ENCODE measurements at regions not wholly inside any gene's neighbourhood (a gene's known extent, or its start where the extent isn't known, plus 50 kb on each side); places are given as distances from the start of the nearest gene placed in this dataset.

DNA sequence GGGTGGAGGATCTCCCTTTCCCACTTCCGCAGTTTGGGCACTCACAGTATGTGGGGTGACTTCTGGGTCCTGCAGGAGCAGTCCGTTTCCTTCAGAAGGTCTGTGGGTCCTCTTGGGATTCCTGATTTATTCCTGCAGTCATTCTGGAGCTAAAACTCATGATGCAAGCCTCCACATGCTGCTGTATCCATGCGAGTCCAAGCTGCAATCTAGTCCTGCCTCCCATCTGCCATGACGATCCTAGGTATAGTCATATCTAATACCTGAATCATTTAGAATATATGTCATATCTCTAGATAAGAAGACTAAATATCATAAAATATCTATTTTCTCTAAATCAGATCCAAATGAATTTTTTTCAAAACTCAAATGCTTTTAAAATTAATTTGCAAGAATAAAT, 103.4 kb upstream of the AHI1 start:
- no peaks in the 10 kb centered on the region for H3K4me1 ChIP-seq (ENCODE audit: control insufficient read depth in 4 of 4, insufficient read depth in 4 of 4, low read length in 3 of 4)
- 85% methylated on average over 4 of the region's 4 CpGs for whole genome bisulfite sequencing

DNA sequence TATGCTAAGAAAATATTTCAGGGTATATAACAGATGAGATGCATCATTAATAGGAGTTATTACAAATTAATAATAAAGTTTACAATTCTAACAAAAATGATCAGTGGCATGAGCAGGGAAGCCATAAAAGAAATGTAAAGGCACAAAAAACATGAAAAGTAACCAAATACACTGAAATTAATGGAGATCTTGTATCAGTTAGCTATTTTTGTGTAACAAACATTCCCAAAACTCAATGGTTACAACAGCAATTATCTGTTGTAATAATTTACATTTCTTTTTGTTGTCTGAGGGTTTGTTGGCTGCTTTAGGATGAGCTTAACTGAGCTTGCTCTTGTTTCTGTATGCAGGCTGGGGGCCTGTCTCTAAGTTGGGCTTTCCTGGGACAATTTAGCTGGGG, 104.3 kb upstream of the AHI1 start:
- Histone ChIP-seq H3K4me1 (ENCODE audit: control insufficient read depth in 4 of 4, insufficient read depth in 4 of 4, low read length in 3 of 4) (no peaks in the 10 kb centered on the region), H3K9ac (ENCODE audit: low read depth in 1 of 2, low read length in 2 of 2) (no peak overlapping the region), H3K27ac (ENCODE audit: low read depth in 1 of 2, low read length in 2 of 2) (no peak overlapping the region), H3K9me3 (ENCODE audit: control insufficient read depth in 4 of 4, low read length in 3 of 4) (no peaks in the 10 kb centered on the region), H3K27me3 (ENCODE audit: control insufficient read depth in 4 of 4, insufficient read depth in 4 of 4, low read length in 3 of 4) (no peaks in the 10 kb centered on the region), H3K36me3 (ENCODE audit: control insufficient read depth in 4 of 4, insufficient read depth in 3 of 4, low read depth in 1 of 4, low read length in 3 of 4) (no peaks in the 10 kb centered on the region), H3K4me3 (ENCODE audit: low read depth in 1 of 3, low read length in 3 of 3) (no peak overlapping the region)
- no peak for DNase-seq (ENCODE audit: low spot score)
- TF ChIP-seq FOXA2 (IDR thresholded peaks at IDR 0.05): no peak
- TF ChIP-seq, protein P1, sequence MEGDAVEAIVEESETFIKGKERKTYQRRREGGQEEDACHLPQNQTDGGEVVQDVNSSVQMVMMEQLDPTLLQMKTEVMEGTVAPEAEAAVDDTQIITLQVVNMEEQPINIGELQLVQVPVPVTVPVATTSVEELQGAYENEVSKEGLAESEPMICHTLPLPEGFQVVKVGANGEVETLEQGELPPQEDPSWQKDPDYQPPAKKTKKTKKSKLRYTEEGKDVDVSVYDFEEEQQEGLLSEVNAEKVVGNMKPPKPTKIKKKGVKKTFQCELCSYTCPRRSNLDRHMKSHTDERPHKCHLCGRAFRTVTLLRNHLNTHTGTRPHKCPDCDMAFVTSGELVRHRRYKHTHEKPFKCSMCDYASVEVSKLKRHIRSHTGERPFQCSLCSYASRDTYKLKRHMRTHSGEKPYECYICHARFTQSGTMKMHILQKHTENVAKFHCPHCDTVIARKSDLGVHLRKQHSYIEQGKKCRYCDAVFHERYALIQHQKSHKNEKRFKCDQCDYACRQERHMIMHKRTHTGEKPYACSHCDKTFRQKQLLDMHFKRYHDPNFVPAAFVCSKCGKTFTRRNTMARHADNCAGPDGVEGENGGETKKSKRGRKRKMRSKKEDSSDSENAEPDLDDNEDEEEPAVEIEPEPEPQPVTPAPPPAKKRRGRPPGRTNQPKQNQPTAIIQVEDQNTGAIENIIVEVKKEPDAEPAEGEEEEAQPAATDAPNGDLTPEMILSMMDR (IDR thresholded peaks at IDR 0.05; ENCODE audit: low read depth, low read length, missing input control): no peak
- TF ChIP-seq HNF4G (IDR thresholded peaks at IDR 0.05): no peak
- TF ChIP-seq HNF4A (conservative IDR thresholded peaks at IDR 0.05): no peak
- TF ChIP-seq YY1 (IDR thresholded peaks at IDR 0.05): no peak

More for the DNA sequence above, 103.4 kb upstream of the AHI1 start:
- Histone ChIP-seq H3K9ac (ENCODE audit: low read depth in 1 of 2, low read length in 2 of 2) (no peak overlapping the region), H3K36me3 (ENCODE audit: control insufficient read depth in 4 of 4, insufficient read depth in 3 of 4, low read depth in 1 of 4, low read length in 3 of 4) (no peaks in the 10 kb centered on the region), H3K4me3 (ENCODE audit: low read depth in 1 of 3, low read length in 3 of 3) (no peak overlapping the region), H3K27me3 (ENCODE audit: control insufficient read depth in 4 of 4, insufficient read depth in 4 of 4, low read length in 3 of 4) (no peaks in the 10 kb centered on the region), H3K27ac (ENCODE audit: low read depth in 1 of 2, low read length in 2 of 2) (no peak overlapping the region), H3K9me3 (ENCODE audit: control insufficient read depth in 4 of 4, low read length in 3 of 4) (no peaks in the 10 kb centered on the region)
- TF ChIP-seq RXRA (IDR thresholded peaks at IDR 0.05) (no peak), HNF4A (conservative IDR thresholded peaks at IDR 0.05) (no peak), EGR1 (IDR thresholded peaks at IDR 0.05; ENCODE audit: low read depth in 2 of 2) (no peak), YY1 (IDR thresholded peaks at IDR 0.05) (no peak)
- TF ChIP-seq, protein P2, sequence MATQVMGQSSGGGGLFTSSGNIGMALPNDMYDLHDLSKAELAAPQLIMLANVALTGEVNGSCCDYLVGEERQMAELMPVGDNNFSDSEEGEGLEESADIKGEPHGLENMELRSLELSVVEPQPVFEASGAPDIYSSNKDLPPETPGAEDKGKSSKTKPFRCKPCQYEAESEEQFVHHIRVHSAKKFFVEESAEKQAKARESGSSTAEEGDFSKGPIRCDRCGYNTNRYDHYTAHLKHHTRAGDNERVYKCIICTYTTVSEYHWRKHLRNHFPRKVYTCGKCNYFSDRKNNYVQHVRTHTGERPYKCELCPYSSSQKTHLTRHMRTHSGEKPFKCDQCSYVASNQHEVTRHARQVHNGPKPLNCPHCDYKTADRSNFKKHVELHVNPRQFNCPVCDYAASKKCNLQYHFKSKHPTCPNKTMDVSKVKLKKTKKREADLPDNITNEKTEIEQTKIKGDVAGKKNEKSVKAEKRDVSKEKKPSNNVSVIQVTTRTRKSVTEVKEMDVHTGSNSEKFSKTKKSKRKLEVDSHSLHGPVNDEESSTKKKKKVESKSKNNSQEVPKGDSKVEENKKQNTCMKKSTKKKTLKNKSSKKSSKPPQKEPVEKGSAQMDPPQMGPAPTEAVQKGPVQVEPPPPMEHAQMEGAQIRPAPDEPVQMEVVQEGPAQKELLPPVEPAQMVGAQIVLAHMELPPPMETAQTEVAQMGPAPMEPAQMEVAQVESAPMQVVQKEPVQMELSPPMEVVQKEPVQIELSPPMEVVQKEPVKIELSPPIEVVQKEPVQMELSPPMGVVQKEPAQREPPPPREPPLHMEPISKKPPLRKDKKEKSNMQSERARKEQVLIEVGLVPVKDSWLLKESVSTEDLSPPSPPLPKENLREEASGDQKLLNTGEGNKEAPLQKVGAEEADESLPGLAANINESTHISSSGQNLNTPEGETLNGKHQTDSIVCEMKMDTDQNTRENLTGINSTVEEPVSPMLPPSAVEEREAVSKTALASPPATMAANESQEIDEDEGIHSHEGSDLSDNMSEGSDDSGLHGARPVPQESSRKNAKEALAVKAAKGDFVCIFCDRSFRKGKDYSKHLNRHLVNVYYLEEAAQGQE (IDR thresholded peaks at IDR 0.05): no peak
- TF ChIP-seq, protein P1 (IDR thresholded peaks at IDR 0.05; ENCODE audit: low read depth, low read length, missing input control): no peak
- no peak for DNase-seq (ENCODE audit: low spot score)

DNA sequence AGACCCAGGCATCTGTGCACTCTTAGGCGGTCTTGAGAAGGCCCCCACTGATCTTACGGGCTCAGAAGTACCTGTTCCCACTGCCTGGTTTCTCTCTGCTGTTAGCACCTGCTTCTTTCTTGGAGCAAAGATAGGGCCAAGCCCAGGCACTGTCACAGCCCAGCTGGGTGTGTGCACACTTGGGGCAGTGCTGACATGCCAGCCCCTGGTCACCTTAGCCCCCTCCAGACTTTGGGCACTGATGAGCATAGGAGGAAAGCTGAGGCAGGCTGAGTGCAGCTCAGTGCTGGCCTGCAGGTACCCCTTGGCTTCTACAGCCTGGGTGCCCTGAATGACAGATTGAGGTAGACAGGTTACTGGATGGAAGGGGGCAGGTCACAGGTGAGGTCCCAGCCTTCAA, 105.7 kb upstream of the AHI1 start:
- no peak overlapping the region for H3K4me3 ChIP-seq (ENCODE audit: low read depth in 1 of 3, low read length in 3 of 3)
- 90% methylated on average over 2 of the region's 2 CpGs for WGBS
- no peak overlapping the region for H3K9ac ChIP-seq (ENCODE audit: low read depth in 1 of 2, low read length in 2 of 2)
- no peak overlapping the region for H3K27ac ChIP-seq (ENCODE audit: low read depth in 1 of 2, low read length in 2 of 2)
- H3K27me3 ChIP-seq (ENCODE audit: control insufficient read depth in 4 of 4, insufficient read depth in 4 of 4, low read length in 3 of 4): no peaks in the 10 kb centered on the region
- H3K9me3 ChIP-seq (ENCODE audit: control insufficient read depth in 4 of 4, low read length in 3 of 4): no peaks in the 10 kb centered on the region
- no peaks in the 10 kb centered on the region for H3K4me1 ChIP-seq (ENCODE audit: control insufficient read depth in 4 of 4, insufficient read depth in 4 of 4, low read length in 3 of 4)
- H3K36me3 ChIP-seq (ENCODE audit: control insufficient read depth in 4 of 4, insufficient read depth in 3 of 4, low read depth in 1 of 4, low read length in 3 of 4): no peaks in the 10 kb centered on the region
- no peak for DNase-seq (ENCODE audit: low spot score)
- TF ChIP-seq EGR1 (IDR thresholded peaks at IDR 0.05; ENCODE audit: low read depth in 2 of 2) (no peak), SP1 (IDR thresholded peaks at IDR 0.05) (no peak), HNF4A (conservative IDR thresholded peaks at IDR 0.05) (no peak), FOXA1 (IDR thresholded peaks at IDR 0.05) (no peak), RAD21 (IDR thresholded peaks at IDR 0.05) (no peak), JUND (IDR thresholded peaks at IDR 0.05) (no peak)
- TF ChIP-seq, protein P3, sequence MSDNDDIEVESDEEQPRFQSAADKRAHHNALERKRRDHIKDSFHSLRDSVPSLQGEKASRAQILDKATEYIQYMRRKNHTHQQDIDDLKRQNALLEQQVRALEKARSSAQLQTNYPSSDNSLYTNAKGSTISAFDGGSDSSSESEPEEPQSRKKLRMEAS (IDR thresholded peaks at IDR 0.05): no peak
- TF ChIP-seq, protein P4, sequence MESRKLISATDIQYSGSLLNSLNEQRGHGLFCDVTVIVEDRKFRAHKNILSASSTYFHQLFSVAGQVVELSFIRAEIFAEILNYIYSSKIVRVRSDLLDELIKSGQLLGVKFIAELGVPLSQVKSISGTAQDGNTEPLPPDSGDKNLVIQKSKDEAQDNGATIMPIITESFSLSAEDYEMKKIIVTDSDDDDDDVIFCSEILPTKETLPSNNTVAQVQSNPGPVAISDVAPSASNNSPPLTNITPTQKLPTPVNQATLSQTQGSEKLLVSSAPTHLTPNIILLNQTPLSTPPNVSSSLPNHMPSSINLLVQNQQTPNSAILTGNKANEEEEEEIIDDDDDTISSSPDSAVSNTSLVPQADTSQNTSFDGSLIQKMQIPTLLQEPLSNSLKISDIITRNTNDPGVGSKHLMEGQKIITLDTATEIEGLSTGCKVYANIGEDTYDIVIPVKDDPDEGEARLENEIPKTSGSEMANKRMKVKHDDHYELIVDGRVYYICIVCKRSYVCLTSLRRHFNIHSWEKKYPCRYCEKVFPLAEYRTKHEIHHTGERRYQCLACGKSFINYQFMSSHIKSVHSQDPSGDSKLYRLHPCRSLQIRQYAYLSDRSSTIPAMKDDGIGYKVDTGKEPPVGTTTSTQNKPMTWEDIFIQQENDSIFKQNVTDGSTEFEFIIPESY (IDR thresholded peaks at IDR 0.05): no peak
- TF ChIP-seq, protein P1 (IDR thresholded peaks at IDR 0.05; ENCODE audit: low read depth, low read length, missing input control): no peak
